Fibroblast of lung (primary cell): ENCODE measurements at regions not wholly inside any gene's neighbourhood (a gene's known extent, or its start where the extent isn't known, plus 50 kb on each side); places are given as distances from the start of the nearest gene placed in this dataset.

Source experiments
- DNase-seq, 2 donors: peaks; one replicate each; pipeline versions ENCODE4 v3.0.0 to v3.0.0-alpha.2; 2010; ENCODE audit warnings: low read depth in 2 of 2
- H2AFZ ChIP-seq: 2 replicates; pipeline ENCODE4 v1.5.1; 2012; ENCODE audit warnings: low read length, control low read depth, inconsistent platforms
- H3K27ac ChIP-seq: 2 replicates; pipeline ENCODE4 v1.5.1; 2011; ENCODE audit warnings: low read length, control low read depth; ENCODE audit not compliant: insufficient read depth
- H3K27me3 ChIP-seq: 2 replicates; pipeline ENCODE4 v1.5.1; 2011; ENCODE audit warnings: mild to moderate bottlenecking, low read length; ENCODE audit not compliant: control insufficient read depth, insufficient read depth
- H3K36me3 ChIP-seq: 2 replicates; pipeline ENCODE4 v1.5.1; 2011; ENCODE audit warnings: low read length; ENCODE audit not compliant: control insufficient read depth, insufficient read depth
- H3K4me1 ChIP-seq: 2 replicates; pipeline ENCODE4 v1.5.1; 2011; ENCODE audit warnings: low read length; ENCODE audit not compliant: control insufficient read depth, insufficient read depth; ENCODE audit errors: extremely low read depth
- H3K4me2 ChIP-seq: 2 replicates; pipeline ENCODE4 v1.5.1; 2011; ENCODE audit warnings: low read length, control low read depth; ENCODE audit not compliant: insufficient read depth; ENCODE audit errors: extremely low read depth
- H3K4me3 ChIP-seq, 4 experiments: fragments of 200-600 bp in 1 of 4; sonication (generic) in 1 of 4; replicated peaks in 1 of 4; 2 replicates each; pipeline ENCODE4 v1.5.1; 2011 to 2016; ENCODE audit warnings: low read length in 4 of 4, low read depth in 3 of 4, mild to moderate bottlenecking in 3 of 4, control low read depth in 2 of 4, inconsistent platforms in 1 of 4, mixed read lengths in 1 of 4; ENCODE audit not compliant: insufficient read depth in 1 of 4; ENCODE audit errors: control extremely low read depth in 1 of 4
- H3K79me2 ChIP-seq: 2 replicates; pipeline ENCODE4 v1.5.1; 2012; ENCODE audit warnings: mild to moderate bottlenecking, low read length, inconsistent platforms; ENCODE audit not compliant: control insufficient read depth, insufficient read depth
- H3K9ac ChIP-seq: 2 replicates; pipeline ENCODE4 v1.5.1; 2011; ENCODE audit warnings: mild to moderate bottlenecking, low read length, control low read depth; ENCODE audit not compliant: insufficient read depth
- H3K9me3 ChIP-seq: 2 replicates; pipeline ENCODE4 v1.5.1; 2012; ENCODE audit warnings: low read depth, low read length; ENCODE audit not compliant: control insufficient read depth, insufficient read depth
- H4K20me1 ChIP-seq: 2 replicates; pipeline ENCODE4 v1.5.1; 2011; ENCODE audit warnings: low read length; ENCODE audit not compliant: control insufficient read depth, insufficient read depth; ENCODE audit errors: extremely low read depth
- EZH2 ChIP-seq: IDR thresholded peaks from 2 replicates; pipeline ENCODE4 v1.5.1; 2012; ENCODE audit warnings: low read length, control low read depth, mild to moderate bottlenecking; ENCODE audit errors: missing control alignments
- TF ChIP-seq, protein P1 (sequence below), 2 donors: IDR thresholded peaks in 1 of 2; conservative IDR thresholded peaks in 1 of 2; 1 replicate in 1 of 2; 2 replicates in 1 of 2; pipeline ENCODE4 v1.5.1; 2011 to 2012; ENCODE audit warnings: low read length in 2 of 2, control low read depth in 1 of 2, inconsistent platforms in 1 of 2, low read depth in 1 of 2, mild to moderate bottlenecking in 1 of 2

DNA sequence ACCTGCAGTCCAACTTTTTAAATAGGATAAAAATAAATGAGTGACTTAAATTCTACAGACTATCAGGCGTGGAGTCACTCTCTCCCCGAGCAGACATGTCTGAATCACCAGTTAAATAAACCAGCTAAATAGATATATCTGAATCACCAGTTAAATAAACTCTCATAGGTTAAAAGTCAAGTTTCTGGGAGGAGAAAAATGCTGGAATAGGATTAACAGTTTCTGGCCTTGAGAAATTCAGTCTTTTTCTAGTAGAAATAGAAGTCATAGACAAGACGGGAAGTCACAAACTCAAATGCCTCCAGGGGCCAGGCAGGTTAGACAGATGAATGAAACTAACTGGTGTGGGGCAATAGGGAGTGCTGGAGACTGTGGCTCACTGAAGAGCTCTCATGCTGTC, 258.6 kb upstream of the TMEM132C start:
- no peak overlapping the region for H3K4me2 ChIP-seq
- no peaks in the 10 kb centered on the region for H3K79me2 ChIP-seq
- no peak overlapping the region for H2AFZ ChIP-seq
- H3K9ac ChIP-seq = no peak overlapping the region
- no peaks in the 10 kb centered on the region for H3K36me3 ChIP-seq
- no peaks in the 10 kb centered on the region for H3K27me3 ChIP-seq
- H3K4me3 ChIP-seq = no peak overlapping the region
- H3K9me3 ChIP-seq = no peaks in the 10 kb centered on the region
- no peak for TF ChIP-seq EZH2
- TF ChIP-seq, protein P1, sequence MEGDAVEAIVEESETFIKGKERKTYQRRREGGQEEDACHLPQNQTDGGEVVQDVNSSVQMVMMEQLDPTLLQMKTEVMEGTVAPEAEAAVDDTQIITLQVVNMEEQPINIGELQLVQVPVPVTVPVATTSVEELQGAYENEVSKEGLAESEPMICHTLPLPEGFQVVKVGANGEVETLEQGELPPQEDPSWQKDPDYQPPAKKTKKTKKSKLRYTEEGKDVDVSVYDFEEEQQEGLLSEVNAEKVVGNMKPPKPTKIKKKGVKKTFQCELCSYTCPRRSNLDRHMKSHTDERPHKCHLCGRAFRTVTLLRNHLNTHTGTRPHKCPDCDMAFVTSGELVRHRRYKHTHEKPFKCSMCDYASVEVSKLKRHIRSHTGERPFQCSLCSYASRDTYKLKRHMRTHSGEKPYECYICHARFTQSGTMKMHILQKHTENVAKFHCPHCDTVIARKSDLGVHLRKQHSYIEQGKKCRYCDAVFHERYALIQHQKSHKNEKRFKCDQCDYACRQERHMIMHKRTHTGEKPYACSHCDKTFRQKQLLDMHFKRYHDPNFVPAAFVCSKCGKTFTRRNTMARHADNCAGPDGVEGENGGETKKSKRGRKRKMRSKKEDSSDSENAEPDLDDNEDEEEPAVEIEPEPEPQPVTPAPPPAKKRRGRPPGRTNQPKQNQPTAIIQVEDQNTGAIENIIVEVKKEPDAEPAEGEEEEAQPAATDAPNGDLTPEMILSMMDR (conservative IDR thresholded peaks at IDR 0.05 in 1 of 2, IDR thresholded peaks at IDR 0.05 in 1 of 2; ENCODE audit: low read depth in 1 of 2, low read length in 2 of 2) = no peak
- no peak overlapping the region for H3K27ac ChIP-seq
- no peaks in the 10 kb centered on the region for H4K20me1 ChIP-seq
- H3K4me1 ChIP-seq = no peaks in the 10 kb centered on the region
- peak in 1 of 2 donors; percentile 87 for DNase-seq

DNA sequence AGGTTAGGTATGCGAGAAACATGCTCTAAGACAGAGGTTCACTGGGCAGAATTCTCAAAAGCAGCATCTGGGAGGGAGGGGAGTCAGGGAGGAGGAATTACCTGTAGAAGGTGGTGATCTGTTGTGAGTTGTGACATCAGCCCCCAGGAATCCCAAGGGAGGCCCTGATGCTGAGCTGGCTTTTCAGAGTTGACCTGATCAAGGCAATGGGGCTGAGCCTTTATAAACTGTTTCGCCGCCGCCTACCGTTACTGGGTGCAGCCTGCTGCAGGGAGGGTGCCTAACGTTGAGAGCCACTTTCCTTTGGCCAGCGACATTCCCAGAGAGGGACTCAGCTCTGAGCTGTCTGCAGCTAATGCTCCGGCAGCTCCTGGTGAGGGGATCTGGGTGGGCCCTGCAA, 257.9 kb upstream of the TMEM132C start:
- no peak overlapping the region for H3K9ac ChIP-seq
- no peak overlapping the region for H3K27ac ChIP-seq
- H4K20me1 ChIP-seq = no peaks in the 10 kb centered on the region
- H3K36me3 ChIP-seq = no peaks in the 10 kb centered on the region
- H3K27me3 ChIP-seq = no peaks in the 10 kb centered on the region
- H3K4me1 ChIP-seq = no peaks in the 10 kb centered on the region
- no peak for DNase-seq
- TF ChIP-seq, protein P1 (conservative IDR thresholded peaks at IDR 0.05 in 1 of 2, IDR thresholded peaks at IDR 0.05 in 1 of 2; ENCODE audit: low read depth in 1 of 2, low read length in 2 of 2) = no peak
- no peak for TF ChIP-seq EZH2
- no peak overlapping the region for H3K4me3 ChIP-seq
- H3K9me3 ChIP-seq = no peaks in the 10 kb centered on the region
- no peak overlapping the region for H2AFZ ChIP-seq
- H3K4me2 ChIP-seq = no peak overlapping the region
- no peaks in the 10 kb centered on the region for H3K79me2 ChIP-seq

DNA sequence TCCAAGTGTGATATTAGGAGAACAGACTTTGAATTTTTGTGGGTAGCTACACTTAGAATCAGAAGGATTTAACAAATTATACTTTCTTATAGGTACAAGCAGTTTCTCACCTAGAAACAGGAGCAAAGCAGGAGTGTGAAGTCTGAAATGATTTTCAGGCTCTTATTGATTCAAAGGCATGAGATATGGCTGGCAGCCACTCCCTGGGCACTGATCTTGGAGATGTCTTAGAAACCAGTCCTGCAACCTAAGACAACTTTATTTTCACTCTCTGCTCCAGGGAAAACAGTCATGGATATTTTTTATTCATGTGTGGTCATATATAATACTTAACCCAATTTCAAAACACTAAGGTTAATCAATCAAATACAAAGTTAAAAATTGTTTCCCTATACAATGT, 254.9 kb upstream of the TMEM132C start:
- Histone ChIP-seq H3K4me2 (no peak overlapping the region), H3K36me3 (no peaks in the 10 kb centered on the region)
- TF ChIP-seq, protein P1 (conservative IDR thresholded peaks at IDR 0.05 in 1 of 2, IDR thresholded peaks at IDR 0.05 in 1 of 2; ENCODE audit: low read depth in 1 of 2, low read length in 2 of 2) = no peak
- no peak for TF ChIP-seq EZH2

More for the DNA sequence above, 254.9 kb upstream of the TMEM132C start:
- Histone ChIP-seq H3K9me3 (no peaks in the 10 kb centered on the region), H2AFZ (no peak overlapping the region), H3K4me3 (no peak overlapping the region), H3K27ac (no peak overlapping the region), H3K4me1 (no peaks in the 10 kb centered on the region), H4K20me1 (no peaks in the 10 kb centered on the region), H3K9ac (no peak overlapping the region), H3K79me2 (no peaks in the 10 kb centered on the region), H3K27me3 (no peaks in the 10 kb centered on the region)
- DNase-seq = no peak
